HG02642 (cell line): ENCODE measurements at regions not wholly inside any gene's neighbourhood (a gene's known extent, or its start where the extent isn't known, plus 50 kb on each side); places are given as distances from the start of the nearest gene placed in this dataset.
"Not testable (repeated sequence)": the region's sequence is repeated elsewhere in the genome, so short reads cannot be mapped to it uniquely, and the experiment has no call there.

ENCODE experiments used
- ATAC-seq: cut with Tn5 transposase; IDR thresholded peaks from one replicate; pipeline ENCODE4 v1.9.1; 2021; ENCODE audit warnings: mild to moderate bottlenecking; ENCODE audit not compliant: unreplicated experiment, poor library complexity

GRCh38 chr12:42756841-42757623, 167.5 kb upstream of the PRICKLE1 start:
- peak; percentile 52 for ATAC-seq

GRCh38 chr12:42750356-42750755, 160.8 kb upstream of the PRICKLE1 start:
- ATAC-seq: no peak

GRCh38 chr12:42749239-42749638, 159.7 kb upstream of the PRICKLE1 start:
- ATAC-seq: no peak

- no peak for ATAC-seq
Measured at GRCh38 chr12:42744539-42745182, 155.1 kb upstream of the PRICKLE1 start.

- ATAC-seq: no peak
Measured at GRCh38 chr12:42742716-42743115, 153.2 kb upstream of the PRICKLE1 start.

GRCh38 chr12:42741771-42742510, 152.4 kb upstream of the PRICKLE1 start:
- no peak for ATAC-seq

GRCh38 chr12:42741091-42741490, 151.5 kb upstream of the PRICKLE1 start:
- no peak for ATAC-seq

GRCh38 chr12:42737398-42737797, 147.9 kb upstream of the PRICKLE1 start:
- no peak for ATAC-seq

- no peak for ATAC-seq
Measured at GRCh38 chr12:42735861-42736361, 146.4 kb upstream of the PRICKLE1 start.

GRCh38 chr12:42733911-42734310, 144.4 kb upstream of the PRICKLE1 start:
- no peak for ATAC-seq

- ATAC-seq: no peak
Measured at GRCh38 chr12:42732908-42733411, 143.4 kb upstream of the PRICKLE1 start.

- no peak for ATAC-seq
Measured at GRCh38 chr12:42730291-42730690, 140.7 kb upstream of the PRICKLE1 start.

- ATAC-seq: no peak
Measured at GRCh38 chr12:42729535-42729900, 140.0 kb upstream of the PRICKLE1 start.

GRCh38 chr12:42728770-42729534, 139.4 kb upstream of the PRICKLE1 start:
- no peak for ATAC-seq

- ATAC-seq: no peak
Measured at GRCh38 chr12:42728287-42728686, 138.7 kb upstream of the PRICKLE1 start.

- ATAC-seq: no peak
Measured at GRCh38 chr12:42725809-42726208, 136.3 kb upstream of the PRICKLE1 start.

GRCh38 chr12:42716491-42716891, 126.9 kb upstream of the PRICKLE1 start:
- ATAC-seq: no peak

GRCh38 chr12:42713566-42713965, 124.0 kb upstream of the PRICKLE1 start:
- not testable (repeated sequence) for ATAC-seq

- ATAC-seq: not testable (repeated sequence)
Measured at GRCh38 chr12:42708374-42708773, 118.8 kb upstream of the PRICKLE1 start.
